GM18519 (cell line): ENCODE measurements at regions not wholly inside any gene's neighbourhood (a gene's known extent, or its start where the extent isn't known, plus 50 kb on each side); places are given as distances from the start of the nearest gene placed in this dataset.

Experiments used
- ATAC-seq: cut with Tn5 transposase; IDR thresholded peaks from one replicate; pipeline ENCODE4 v1.9.1; 2021; ENCODE audit warnings: mild to moderate bottlenecking, moderate library complexity; ENCODE audit not compliant: unreplicated experiment, low FRiP score

DNA sequence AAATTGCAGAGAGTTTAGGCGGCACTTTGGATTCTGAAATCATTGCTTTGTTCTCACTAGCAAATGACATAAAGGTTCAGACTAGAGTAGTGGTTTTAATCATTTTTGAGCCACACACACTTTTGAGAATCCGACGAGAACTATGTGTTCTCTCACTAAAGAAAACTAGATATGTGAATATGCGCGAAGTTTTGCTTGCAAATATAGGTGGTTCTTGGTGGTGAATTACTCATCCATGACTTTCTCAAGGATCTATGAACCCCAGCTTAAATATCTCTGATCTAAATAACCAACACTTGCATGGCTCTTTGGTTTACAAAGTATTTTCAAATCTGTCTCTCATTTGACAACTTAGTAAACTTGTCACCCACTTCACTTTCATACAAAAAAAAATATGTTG is 54.8 kb downstream of the NOG start:
- ATAC-seq = no peak

GRCh38 chr17:56648806-56649205 is 55.3 kb downstream of the NOG start:
- ATAC-seq = no peak

- no peak for ATAC-seq
Observed at GRCh38 chr17:56652628-56653027, 59.1 kb downstream of the NOG start.

DNA sequence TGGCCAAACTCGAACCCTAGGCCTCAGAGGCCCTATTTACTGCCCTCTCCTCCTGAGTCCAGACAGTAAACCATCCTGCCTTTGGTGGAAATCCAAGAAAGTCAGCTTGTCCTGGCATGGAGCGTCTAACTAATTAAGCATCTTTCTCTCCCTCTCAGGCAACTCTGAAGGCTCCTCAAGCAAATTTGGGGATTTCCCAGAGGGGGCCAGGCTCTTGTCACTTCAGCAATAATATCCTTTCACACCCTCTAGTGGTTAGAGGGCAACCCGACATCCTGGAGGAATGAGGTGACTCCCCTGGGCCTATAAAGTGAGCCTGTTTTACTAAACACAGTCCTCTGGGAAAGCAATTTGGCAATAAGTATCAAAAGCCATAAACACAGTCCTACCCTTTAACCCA is 60.4 kb downstream of the NOG start:
- peak; percentile 95 for ATAC-seq

GRCh38 chr17:56656701-56657327 is 63.3 kb downstream of the NOG start:
- ATAC-seq = no peak

GRCh38 chr17:56658648-56659047 is 65.1 kb downstream of the NOG start:
- ATAC-seq = no peak

DNA sequence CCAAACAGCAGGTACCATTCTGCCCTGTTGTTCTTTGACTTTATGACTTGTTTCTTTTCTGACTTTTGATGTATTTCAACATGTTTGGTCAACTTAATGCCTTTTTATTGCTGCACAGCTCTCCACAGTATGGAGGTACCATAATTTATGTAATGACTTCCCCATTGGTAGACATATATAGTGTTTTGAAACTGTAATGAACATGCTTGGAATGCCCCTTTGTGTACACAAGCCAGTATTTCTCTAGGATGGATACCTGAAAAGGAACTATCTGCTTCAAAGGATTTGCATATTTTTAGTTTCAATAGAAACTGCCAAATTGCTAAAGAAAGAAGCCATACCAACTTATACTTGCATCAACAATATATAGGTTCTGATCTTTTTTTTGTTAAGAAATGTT is 66.1 kb downstream of the NOG start:
- ATAC-seq = no peak

DNA sequence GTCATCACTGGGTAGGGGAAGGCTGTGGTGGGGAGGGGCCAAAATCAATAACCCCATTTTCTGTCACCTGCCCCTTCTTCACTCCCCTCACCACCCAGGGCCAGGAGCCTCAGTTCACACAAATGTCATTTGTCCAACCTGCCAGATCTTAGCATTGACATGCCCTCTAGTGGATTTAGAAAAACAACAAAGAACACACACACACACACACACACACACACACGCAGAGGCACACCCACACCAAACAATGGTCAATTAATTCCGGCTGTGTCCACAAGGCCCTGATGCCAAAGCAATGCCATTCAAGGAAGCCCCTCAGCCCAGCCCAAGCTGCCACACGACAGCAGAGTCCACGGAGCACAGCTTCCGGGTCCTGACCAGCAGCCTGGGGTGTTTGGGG is 68.4 kb downstream of the NOG start:
- ATAC-seq = no peak

DNA sequence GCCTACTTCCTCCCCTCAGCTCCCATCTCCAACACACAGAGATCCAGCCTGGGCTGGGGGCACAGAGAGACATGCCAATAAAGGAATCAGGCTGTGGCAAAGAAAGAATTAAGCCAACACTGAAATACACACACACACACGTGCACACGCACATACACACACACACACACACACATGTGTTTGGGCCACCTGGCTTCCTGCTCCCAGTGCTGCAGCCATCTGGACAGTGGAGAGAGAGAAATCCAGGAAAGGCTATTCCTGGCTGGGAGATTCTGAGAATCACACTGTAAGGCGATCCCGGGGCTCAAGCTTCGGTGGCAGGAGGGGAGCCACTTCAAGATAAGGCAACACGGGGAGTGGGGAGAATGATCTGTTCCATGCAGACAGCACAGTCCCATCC is 72.4 kb downstream of the NOG start:
- ATAC-seq = no peak

DNA sequence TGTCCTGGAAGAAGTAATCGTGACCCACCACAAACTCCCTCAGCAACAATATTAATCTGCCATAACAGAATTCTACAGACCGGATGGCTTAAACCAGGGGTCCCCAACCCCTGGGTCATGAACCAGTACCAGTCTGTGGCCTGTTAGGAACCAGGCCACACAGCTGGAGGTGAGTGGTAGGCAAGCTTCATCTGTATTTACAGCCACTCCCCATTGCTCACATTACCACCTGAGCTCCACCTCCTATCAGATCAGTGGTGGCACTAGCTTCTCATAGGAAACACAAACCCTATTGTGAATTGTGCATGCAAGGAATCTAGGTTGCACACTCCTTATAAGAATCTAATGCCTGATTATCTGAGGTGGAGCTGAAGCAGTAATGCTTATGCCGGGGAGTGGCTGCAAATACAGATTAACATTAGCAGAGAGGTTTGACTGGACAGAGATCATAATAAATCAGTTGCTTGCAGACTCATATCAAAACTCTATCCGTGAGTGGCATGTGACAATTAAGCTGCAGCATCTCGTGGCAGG is 74.5 kb downstream of the NOG start:
- ATAC-seq = no peak

GRCh38 chr17:56672195-56672594 is 78.7 kb downstream of the NOG start:
- no peak for ATAC-seq

GRCh38 chr17:56674401-56674925 is 81.0 kb downstream of the NOG start:
- no peak for ATAC-seq

DNA sequence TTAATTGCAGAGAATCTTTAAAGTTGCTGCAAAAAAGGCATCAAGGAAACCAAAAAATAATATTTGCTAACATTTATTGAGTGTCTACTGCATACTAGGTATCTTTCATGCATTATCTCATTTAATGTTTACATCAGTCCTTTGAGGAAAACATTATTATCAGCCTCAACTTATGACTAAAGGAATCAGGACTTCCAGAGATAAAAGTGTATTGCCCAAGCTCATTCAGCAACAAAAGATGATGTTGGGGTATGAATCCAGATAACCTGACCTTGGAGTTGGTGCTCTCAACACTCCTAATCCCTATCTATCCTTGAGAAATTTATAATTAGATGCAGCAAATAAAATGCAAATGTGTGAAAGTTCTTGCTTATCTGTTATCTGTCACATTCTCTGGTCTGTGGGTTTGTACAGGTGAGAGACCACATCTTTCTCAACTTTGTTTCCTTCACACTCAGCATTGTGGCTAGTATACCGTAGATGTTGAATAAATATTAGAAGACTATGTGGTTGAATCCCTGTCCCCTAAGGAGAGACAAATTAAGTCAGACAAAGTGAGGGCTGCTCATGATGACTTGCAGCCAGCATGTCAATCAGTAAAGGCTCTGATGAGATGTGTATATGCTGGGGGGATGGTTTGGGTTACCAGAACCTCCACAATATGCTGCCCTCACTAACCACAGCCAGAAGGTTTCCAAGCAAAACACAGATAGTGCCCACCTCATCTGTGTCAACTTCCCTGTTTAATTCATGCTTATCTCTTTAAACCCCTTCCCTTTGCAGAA is 82.6 kb downstream of the NOG start:
- no peak for ATAC-seq

DNA sequence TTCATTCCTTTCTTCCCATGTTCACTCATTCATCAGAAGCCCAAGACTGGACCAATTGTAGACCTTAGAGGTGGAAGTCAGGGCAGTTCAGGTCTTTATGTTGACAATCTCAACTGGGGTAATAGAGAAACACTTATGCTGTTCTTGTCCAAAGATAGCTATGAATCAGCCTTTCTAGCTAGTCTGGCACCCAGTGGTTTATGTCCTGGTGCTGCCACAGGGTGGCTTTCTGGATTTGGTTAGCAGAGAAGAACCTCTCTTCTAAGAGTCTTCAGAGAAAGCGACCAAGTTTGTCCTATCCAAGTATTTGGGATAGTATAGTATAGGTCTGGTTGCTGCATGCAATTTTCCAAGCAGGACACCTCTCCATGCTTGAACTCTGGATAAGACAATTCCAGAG is 83.3 kb downstream of the NOG start:
- ATAC-seq = no peak

DNA sequence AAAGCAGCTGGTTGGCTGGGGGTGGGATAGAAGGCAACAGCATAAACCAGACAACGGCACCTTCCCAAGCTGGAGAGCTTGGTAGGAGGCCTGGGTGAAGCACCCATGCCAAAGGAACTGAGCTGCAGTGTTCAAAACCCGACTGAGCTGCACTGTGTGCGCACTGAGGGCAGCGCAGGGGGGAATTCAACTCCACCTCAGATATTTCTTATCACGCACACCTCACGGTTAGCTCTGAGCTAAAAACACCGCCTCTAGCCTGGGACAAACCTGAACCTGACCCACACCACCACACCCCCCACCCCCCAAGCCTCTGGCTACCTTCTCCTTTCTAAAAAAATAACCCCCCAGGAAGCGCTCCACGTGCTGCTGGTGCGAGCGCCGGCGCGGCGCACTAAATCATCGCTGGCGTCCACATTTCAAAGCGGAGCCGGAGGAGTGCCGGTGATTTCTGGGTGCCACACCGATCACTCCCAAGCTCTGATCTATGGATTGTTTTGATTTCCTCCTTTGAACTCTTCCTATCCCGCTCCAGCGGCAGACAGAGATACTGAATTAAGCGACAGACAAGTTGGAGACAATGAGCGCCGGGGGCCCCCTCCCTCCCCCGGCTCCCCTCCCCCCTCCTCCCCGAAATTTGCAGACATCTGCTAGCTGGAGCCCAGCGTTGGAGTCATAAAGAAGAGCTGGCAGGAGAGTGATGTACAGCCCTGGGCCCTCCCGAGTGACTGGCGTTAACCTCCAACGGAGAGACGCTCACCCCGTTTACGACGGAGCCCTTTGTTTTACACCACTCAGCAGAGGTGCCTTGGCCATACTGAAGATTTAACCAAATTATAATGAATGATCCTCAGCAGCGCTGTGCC is 85.0 kb downstream of the NOG start:
- ATAC-seq = no peak

- ATAC-seq = no peak
Observed at GRCh38 chr17:56679115-56679776, 85.7 kb downstream of the NOG start.

DNA sequence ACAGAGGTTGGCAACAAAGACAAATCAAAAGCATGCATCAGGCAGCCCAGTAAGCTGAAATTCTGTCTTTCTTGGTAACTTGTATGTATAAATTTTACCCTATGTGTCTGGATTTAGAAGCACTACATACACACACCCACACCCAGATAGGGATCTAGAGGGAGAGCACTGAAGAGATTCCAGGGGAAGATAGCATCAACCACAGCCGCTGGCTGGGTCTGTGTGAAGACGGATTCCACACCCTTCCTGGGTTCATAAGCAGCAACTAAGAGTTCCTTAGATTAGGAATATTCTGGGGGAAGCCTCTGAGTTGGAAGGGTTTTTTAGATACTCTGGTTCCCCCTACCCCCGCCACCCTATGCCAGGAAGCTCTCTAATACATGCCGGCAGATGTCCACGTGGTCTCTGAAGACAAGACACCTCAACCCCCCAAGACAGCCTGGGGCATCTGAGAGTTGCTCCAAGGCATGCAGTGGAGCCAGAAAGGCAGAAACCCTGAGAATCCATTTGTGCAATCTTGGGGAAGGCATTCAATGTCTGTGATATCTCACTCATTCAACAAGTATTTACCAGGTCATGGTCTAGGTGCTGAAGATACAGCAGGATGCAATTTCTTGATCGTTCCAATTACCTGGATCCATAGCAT is 86.4 kb downstream of the NOG start:
- ATAC-seq = no peak

GRCh38 chr17:56680676-56681075 is 87.2 kb downstream of the NOG start:
- no peak for ATAC-seq

- no peak for ATAC-seq
Observed at GRCh38 chr17:56681561-56682266, 88.2 kb downstream of the NOG start.
